H1 (cell line): ENCODE measurements at regions not wholly inside any gene's neighbourhood (a gene's known extent, or its start where the extent isn't known, plus 50 kb on each side); places are given as distances from the start of the nearest gene placed in this dataset.

Experiments used
- EGR1 ChIP-seq: IDR thresholded peaks from 2 replicates; pipeline ENCODE4 v1.6.1; 2011; ENCODE audit warnings: low read depth, low read length, borderline replicate concordance
- GABPA ChIP-seq: IDR thresholded peaks from 2 replicates; pipeline ENCODE4 v1.6.1; 2011; ENCODE audit warnings: mild to moderate bottlenecking, low read length, moderate library complexity, borderline replicate concordance; ENCODE audit not compliant: insufficient read depth
- KDM1A ChIP-seq: fragments of 200-600, 300-600 bp; sonication (generic); IDR thresholded peaks from 2 replicates; pipeline ENCODE4 v1.7.1; 2016; ENCODE audit warnings: mild to moderate bottlenecking, low read length, borderline replicate concordance
- RNF2 ChIP-seq: fragments of 200-900, 300-1000 bp; sonication (generic); IDR thresholded peaks from 2 replicates; pipeline ENCODE4 v1.7.1; 2016; ENCODE audit warnings: borderline replicate concordance, low read depth, mild to moderate bottlenecking, antibody characterized with exemption, low read length; ENCODE audit not compliant: poor library complexity, severe bottlenecking; ENCODE audit errors: missing control alignments
- TF ChIP-seq, protein P1 (sequence below): fragments of 300-600 bp; sonication (generic); IDR thresholded peaks from 2 replicates; pipeline ENCODE4 v1.7.1; 2012; ENCODE audit warnings: low read length, moderate library complexity, mild to moderate bottlenecking, inconsistent platforms; ENCODE audit not compliant: insufficient replicate concordance

DNA sequence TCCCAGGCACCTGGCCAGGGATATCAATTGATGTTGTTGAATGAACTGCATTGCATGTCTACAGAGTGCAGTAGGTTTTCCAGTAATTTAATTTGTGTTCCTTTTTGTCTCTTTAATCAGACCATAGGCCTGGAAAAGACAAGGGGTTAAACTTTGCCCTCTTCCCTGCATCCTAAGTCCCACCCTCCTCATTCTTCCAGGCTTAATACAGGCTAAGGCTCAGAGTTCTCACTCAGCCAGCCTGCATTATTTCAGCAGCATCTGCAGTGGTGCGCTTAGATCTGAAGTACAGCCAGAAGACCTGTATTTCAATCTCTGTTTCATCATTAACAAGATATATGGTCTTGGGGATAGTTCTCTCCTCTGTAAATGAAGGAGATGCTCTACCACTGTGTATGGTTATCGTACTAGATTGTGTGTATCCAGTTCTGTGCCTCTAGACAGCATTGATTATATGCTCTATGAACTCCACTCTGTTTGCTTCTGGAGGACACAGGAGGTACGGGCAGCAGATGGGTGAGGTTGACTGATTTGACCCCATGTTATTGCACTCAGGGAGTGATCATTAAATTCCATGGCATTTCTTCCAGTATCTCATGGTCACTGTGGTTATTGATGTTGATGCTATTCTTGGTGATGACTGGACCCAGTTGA, 286.1 kb downstream of the RPS6KC1 start (continued):
- TF ChIP-seq, protein P1, sequence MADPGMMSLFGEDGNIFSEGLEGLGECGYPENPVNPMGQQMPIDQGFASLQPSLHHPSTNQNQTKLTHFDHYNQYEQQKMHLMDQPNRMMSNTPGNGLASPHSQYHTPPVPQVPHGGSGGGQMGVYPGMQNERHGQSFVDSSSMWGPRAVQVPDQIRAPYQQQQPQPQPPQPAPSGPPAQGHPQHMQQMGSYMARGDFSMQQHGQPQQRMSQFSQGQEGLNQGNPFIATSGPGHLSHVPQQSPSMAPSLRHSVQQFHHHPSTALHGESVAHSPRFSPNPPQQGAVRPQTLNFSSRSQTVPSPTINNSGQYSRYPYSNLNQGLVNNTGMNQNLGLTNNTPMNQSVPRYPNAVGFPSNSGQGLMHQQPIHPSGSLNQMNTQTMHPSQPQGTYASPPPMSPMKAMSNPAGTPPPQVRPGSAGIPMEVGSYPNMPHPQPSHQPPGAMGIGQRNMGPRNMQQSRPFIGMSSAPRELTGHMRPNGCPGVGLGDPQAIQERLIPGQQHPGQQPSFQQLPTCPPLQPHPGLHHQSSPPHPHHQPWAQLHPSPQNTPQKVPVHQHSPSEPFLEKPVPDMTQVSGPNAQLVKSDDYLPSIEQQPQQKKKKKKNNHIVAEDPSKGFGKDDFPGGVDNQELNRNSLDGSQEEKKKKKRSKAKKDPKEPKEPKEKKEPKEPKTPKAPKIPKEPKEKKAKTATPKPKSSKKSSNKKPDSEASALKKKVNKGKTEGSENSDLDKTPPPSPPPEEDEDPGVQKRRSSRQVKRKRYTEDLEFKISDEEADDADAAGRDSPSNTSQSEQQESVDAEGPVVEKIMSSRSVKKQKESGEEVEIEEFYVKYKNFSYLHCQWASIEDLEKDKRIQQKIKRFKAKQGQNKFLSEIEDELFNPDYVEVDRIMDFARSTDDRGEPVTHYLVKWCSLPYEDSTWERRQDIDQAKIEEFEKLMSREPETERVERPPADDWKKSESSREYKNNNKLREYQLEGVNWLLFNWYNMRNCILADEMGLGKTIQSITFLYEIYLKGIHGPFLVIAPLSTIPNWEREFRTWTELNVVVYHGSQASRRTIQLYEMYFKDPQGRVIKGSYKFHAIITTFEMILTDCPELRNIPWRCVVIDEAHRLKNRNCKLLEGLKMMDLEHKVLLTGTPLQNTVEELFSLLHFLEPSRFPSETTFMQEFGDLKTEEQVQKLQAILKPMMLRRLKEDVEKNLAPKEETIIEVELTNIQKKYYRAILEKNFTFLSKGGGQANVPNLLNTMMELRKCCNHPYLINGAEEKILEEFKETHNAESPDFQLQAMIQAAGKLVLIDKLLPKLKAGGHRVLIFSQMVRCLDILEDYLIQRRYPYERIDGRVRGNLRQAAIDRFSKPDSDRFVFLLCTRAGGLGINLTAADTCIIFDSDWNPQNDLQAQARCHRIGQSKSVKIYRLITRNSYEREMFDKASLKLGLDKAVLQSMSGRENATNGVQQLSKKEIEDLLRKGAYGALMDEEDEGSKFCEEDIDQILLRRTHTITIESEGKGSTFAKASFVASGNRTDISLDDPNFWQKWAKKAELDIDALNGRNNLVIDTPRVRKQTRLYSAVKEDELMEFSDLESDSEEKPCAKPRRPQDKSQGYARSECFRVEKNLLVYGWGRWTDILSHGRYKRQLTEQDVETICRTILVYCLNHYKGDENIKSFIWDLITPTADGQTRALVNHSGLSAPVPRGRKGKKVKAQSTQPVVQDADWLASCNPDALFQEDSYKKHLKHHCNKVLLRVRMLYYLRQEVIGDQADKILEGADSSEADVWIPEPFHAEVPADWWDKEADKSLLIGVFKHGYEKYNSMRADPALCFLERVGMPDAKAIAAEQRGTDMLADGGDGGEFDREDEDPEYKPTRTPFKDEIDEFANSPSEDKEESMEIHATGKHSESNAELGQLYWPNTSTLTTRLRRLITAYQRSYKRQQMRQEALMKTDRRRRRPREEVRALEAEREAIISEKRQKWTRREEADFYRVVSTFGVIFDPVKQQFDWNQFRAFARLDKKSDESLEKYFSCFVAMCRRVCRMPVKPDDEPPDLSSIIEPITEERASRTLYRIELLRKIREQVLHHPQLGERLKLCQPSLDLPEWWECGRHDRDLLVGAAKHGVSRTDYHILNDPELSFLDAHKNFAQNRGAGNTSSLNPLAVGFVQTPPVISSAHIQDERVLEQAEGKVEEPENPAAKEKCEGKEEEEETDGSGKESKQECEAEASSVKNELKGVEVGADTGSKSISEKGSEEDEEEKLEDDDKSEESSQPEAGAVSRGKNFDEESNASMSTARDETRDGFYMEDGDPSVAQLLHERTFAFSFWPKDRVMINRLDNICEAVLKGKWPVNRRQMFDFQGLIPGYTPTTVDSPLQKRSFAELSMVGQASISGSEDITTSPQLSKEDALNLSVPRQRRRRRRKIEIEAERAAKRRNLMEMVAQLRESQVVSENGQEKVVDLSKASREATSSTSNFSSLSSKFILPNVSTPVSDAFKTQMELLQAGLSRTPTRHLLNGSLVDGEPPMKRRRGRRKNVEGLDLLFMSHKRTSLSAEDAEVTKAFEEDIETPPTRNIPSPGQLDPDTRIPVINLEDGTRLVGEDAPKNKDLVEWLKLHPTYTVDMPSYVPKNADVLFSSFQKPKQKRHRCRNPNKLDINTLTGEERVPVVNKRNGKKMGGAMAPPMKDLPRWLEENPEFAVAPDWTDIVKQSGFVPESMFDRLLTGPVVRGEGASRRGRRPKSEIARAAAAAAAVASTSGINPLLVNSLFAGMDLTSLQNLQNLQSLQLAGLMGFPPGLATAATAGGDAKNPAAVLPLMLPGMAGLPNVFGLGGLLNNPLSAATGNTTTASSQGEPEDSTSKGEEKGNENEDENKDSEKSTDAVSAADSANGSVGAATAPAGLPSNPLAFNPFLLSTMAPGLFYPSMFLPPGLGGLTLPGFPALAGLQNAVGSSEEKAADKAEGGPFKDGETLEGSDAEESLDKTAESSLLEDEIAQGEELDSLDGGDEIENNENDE = no peak
- TF ChIP-seq GABPA = no peak
- TF ChIP-seq KDM1A = no peak
- TF ChIP-seq EGR1 = no peak
- no peak for TF ChIP-seq RNF2
